Muscle of leg (tissue), 3 donors: ENCODE measurements at regions not wholly inside any gene's neighbourhood (a gene's known extent, or its start where the extent isn't known, plus 50 kb on each side); places are given as distances from the start of the nearest gene placed in this dataset.

Experiments
- DNase-seq: peaks from one replicate; pipeline ENCODE4 v3.0.0; 2013
- H3K27ac ChIP-seq: one replicate; pipeline ENCODE4 v1.5.1; 2013; ENCODE audit warnings: mild to moderate bottlenecking, low read length, control low read depth
- H3K27me3 ChIP-seq: one replicate; pipeline ENCODE4 v1.6.1; 2013; ENCODE audit warnings: low read length; ENCODE audit not compliant: control insufficient read depth, insufficient read depth
- H3K36me3 ChIP-seq: one replicate; pipeline ENCODE4 v1.6.1; 2013; ENCODE audit warnings: low read length; ENCODE audit not compliant: control insufficient read depth, insufficient read depth
- H3K4me1 ChIP-seq: one replicate; pipeline ENCODE4 v1.6.1; 2013; ENCODE audit warnings: low read length; ENCODE audit not compliant: control insufficient read depth, insufficient read depth
- H3K4me3 ChIP-seq: one replicate; pipeline ENCODE4 v1.5.1; 2013; ENCODE audit warnings: low read length, control low read depth
- H3K9me3 ChIP-seq: replicated peaks from 2 replicates; pipeline ENCODE4 v1.6.1; 2013; ENCODE audit warnings: low read depth, low read length; ENCODE audit not compliant: control insufficient read depth
- WGBS: methylation state at CpG from one replicate; pipeline ENCODE4 v1.1.5; 2013; ENCODE audit warnings: missing lambda C conversion rate; ENCODE audit not compliant: insufficient coverage; 5-methylcytosine and 5-hydroxymethylcytosine counted together

DNA sequence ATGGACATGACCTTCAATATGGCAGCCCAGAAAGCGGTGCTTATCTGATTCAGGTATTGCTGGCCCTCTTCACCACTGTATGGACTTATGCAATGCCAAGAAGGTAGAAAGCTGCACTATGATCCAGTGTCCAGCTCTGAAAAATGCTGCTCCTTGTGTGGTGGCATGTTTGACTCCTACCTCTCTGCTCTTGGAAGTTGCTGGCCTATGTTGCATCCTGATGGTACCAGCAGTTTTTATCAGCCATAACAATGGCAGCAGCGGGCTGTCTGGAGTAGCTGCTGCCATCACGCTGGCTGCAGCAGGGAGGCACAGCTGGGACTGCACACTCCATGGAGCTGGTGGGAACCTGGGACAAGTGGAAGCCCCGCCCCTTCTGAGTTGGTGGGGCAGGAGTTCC is 53.1 kb upstream of the MED9 start:
- Histone ChIP-seq H3K27ac (no peak overlapping the region), H3K4me3 (no peak overlapping the region), H3K4me1 (peaks cover 23% of the 10 kb centered on the region), H3K9me3 (peaks cover 13% of the 10 kb centered on the region), H3K36me3 (no peaks in the 10 kb centered on the region), H3K27me3 (peaks cover 2% of the 10 kb centered on the region)
- no peak for DNase-seq
- 89% methylated on average over 4 of the region's 4 CpGs for WGBS

DNA sequence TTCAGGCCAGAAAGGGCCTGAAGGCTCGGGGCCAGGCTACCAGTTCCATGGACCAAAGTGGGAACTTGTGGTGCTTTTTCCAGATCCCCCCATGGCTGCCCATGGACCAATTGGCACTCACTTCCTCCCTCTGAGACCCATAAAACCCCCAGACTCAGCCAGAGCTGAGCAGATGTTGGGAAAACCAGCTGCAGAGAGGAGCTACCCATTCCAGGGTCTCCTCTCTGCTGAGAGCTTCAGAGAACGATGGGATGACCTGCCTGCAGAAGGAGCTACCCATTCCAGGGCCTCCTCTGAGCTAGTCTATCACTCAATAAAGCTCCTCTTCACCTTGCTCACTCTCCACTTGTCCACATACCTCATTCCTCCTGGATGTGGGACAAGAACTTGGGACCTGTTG is 52.2 kb upstream of the MED9 start:
- H3K4me3 ChIP-seq = no peak overlapping the region
- peaks cover 21% of the 10 kb centered on the region for H3K4me1 ChIP-seq
- H3K9me3 ChIP-seq = peaks cover 13% of the 10 kb centered on the region
- DNase-seq = no peak
- no peaks in the 10 kb centered on the region for H3K36me3 ChIP-seq
- H3K27me3 ChIP-seq = peaks cover 2% of the 10 kb centered on the region
- no peak overlapping the region for H3K27ac ChIP-seq
- WGBS = 88% methylated on average over 1 of the region's 2 CpGs

DNA sequence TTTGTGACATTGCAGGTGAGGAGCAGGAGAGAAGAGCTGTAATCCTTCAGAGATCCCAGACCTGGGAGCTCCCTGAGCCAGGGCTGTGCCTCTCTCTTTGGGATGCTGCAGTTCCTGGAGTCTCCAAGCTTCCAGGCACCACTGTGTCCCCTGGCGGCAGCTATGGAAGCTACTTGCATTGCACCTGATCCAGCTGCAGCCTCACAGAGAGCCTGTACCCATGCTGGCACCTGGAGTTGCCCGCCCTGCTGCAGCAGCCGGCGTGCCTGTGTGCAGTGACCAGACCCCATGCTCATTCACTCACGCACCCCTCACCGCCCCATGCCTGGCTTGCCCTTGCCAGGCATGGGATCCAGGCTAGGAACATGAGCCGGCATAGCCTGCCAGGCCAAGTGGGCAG is 51.8 kb upstream of the MED9 start:
- H3K9me3 ChIP-seq = peaks cover 13% of the 10 kb centered on the region
- H3K36me3 ChIP-seq = no peaks in the 10 kb centered on the region
- no peak overlapping the region for H3K27ac ChIP-seq
- 92% methylated on average over 7 of the region's 7 CpGs for WGBS
- H3K27me3 ChIP-seq = peaks cover 2% of the 10 kb centered on the region
- no peak overlapping the region for H3K4me3 ChIP-seq
- peaks cover 19% of the 10 kb centered on the region for H3K4me1 ChIP-seq
- DNase-seq = no peak

DNA sequence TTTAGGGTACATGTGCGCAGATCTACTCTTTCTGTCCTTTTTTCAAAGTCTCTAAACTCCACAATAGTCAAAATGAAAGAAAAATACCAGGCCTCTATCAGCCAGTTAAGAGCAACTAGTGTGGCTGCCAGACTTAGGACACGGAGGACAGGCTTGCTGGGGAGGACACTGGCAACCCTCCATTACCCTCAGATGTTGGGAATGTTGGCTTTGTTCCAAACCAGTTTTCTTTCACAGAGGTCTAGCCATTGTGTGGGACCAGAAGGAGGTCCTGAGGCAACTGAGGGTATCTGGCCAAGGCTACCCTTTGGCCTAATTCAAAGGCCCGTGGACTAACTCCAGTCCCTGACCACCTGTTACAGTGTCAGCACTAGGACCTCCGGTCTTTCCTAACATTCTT is 51.2 kb upstream of the MED9 start:
- H3K9me3 ChIP-seq = peaks cover 16% of the 10 kb centered on the region
- no peaks in the 10 kb centered on the region for H3K36me3 ChIP-seq
- H3K4me3 ChIP-seq = no peak overlapping the region
- DNase-seq = no peak
- peaks cover 16% of the 10 kb centered on the region for H3K4me1 ChIP-seq
- WGBS = no CpG with 5 or more reads among the region's 4 CpGs
- H3K27ac ChIP-seq = no peak overlapping the region
- peaks cover 2% of the 10 kb centered on the region for H3K27me3 ChIP-seq

DNA sequence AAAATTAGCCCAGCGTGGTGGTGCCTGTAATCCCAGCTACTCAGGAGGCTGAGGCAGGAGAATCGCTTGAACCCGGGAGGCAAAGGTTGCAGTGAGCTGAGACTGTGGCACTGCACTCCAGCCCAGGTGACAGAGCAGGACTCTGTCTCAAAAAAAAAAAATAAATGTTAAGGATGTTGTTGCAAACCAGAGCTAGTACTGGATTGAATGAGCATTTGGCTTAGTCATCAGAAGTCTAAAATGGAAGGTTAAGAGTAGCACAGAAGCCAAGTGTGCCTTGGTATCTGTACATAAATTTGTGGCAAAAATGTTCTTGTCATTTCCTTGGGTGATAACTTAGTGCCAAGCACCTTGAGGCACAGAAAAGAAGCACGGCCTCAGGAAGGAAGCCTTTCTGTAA is 50.6 kb upstream of the MED9 start:
- Histone ChIP-seq H3K9me3 (peaks cover 16% of the 10 kb centered on the region), H3K27me3 (peaks cover 2% of the 10 kb centered on the region), H3K36me3 (no peaks in the 10 kb centered on the region), H3K27ac (no peak overlapping the region), H3K4me1 (peaks cover 12% of the 10 kb centered on the region), H3K4me3 (no peak overlapping the region)
- 100% methylated on average over 2 of the region's 4 CpGs for WGBS
- DNase-seq = no peak
